ENCODE measurements at regions not wholly inside any gene's neighbourhood (a gene's known extent, or its start where the extent isn't known, plus 50 kb on each side); places are given as distances from the start of the nearest gene placed in this dataset.
"Not testable (repeated sequence)": the region's sequence is repeated elsewhere in the genome, so short reads cannot be mapped to it uniquely, and the experiment has no call there.

- DNase-seq (ENCODE audit: low spot score) = no peak
Observed at GRCh38 chr3:146757759-146758158, 152.6 kb upstream of the PLSCR5 start.

- peak; percentile 40 for DNase-seq (ENCODE audit: low spot score)
Observed at GRCh38 chr3:146750196-146750595, 145.1 kb upstream of the PLSCR5 start.

GRCh38 chr3:146747928-146748327 is 142.8 kb upstream of the PLSCR5 start:
- peak; percentile 37 for DNase-seq (ENCODE audit: low spot score)

- no peak for DNase-seq (ENCODE audit: low spot score)
Observed at GRCh38 chr3:146747051-146747450, 141.9 kb upstream of the PLSCR5 start.

- DNase-seq (ENCODE audit: low spot score) = peak; percentile 49
Observed at GRCh38 chr3:146746190-146746589, 141.0 kb upstream of the PLSCR5 start.

GRCh38 chr3:146739203-146739671 is 134.1 kb upstream of the PLSCR5 start:
- no peak for DNase-seq (ENCODE audit: low spot score)

- no peak for DNase-seq (ENCODE audit: low spot score)
Observed at GRCh38 chr3:146732325-146732724, 127.2 kb upstream of the PLSCR5 start.

GRCh38 chr3:146715170-146715569 is 110.0 kb upstream of the PLSCR5 start:
- DNase-seq (ENCODE audit: low spot score) = peak; percentile 5

- no peak for DNase-seq (ENCODE audit: low spot score)
Observed at GRCh38 chr3:146712806-146713205, 107.7 kb upstream of the PLSCR5 start.

- no peak for DNase-seq (ENCODE audit: low spot score)
Observed at GRCh38 chr3:146709969-146710368, 104.8 kb upstream of the PLSCR5 start.

- no peak for DNase-seq (ENCODE audit: low spot score)
Observed at GRCh38 chr3:146705225-146705624, 100.1 kb upstream of the PLSCR5 start.

GRCh38 chr3:146702237-146702636 is 97.1 kb upstream of the PLSCR5 start:
- DNase-seq (ENCODE audit: low spot score) = no peak

- no peak for DNase-seq (ENCODE audit: low spot score)
Observed at GRCh38 chr3:146701246-146701645, 96.1 kb upstream of the PLSCR5 start.

- DNase-seq (ENCODE audit: low spot score) = not testable (repeated sequence)
Observed at GRCh38 chr3:146700025-146700424, 94.9 kb upstream of the PLSCR5 start.

GRCh38 chr3:146692254-146692653 is 87.1 kb upstream of the PLSCR5 start:
- no peak for DNase-seq (ENCODE audit: low spot score)

- DNase-seq (ENCODE audit: low spot score) = no peak
Observed at GRCh38 chr3:146685050-146685814, 80.1 kb upstream of the PLSCR5 start.

GRCh38 chr3:146682171-146682570 is 77.0 kb upstream of the PLSCR5 start:
- DNase-seq (ENCODE audit: low spot score) = no peak

- no peak for DNase-seq (ENCODE audit: low spot score)
Observed at GRCh38 chr3:146680617-146681016, 75.5 kb upstream of the PLSCR5 start.

- DNase-seq (ENCODE audit: low spot score) = no peak
Observed at GRCh38 chr3:146679995-146680394, 74.8 kb upstream of the PLSCR5 start.

GRCh38 chr3:146679191-146679590 is 74.0 kb upstream of the PLSCR5 start:
- no peak for DNase-seq (ENCODE audit: low spot score)

GRCh38 chr3:146672941-146673340 is 67.8 kb upstream of the PLSCR5 start:
- no peak for DNase-seq (ENCODE audit: low spot score)

- no peak for DNase-seq (ENCODE audit: low spot score)
Observed at GRCh38 chr3:146664403-146664802, 59.3 kb upstream of the PLSCR5 start.

- no peak for DNase-seq (ENCODE audit: low spot score)
Observed at GRCh38 chr3:146658841-146659240, 53.7 kb upstream of the PLSCR5 start.
